GM12864 (cell line): ENCODE measurements at regions not wholly inside any gene's neighbourhood (a gene's known extent, or its start where the extent isn't known, plus 50 kb on each side); places are given as distances from the start of the nearest gene placed in this dataset.
"Not testable (repeated sequence)": the region's sequence is repeated elsewhere in the genome, so short reads cannot be mapped to it uniquely, and the experiment has no call there.

Experiments used
- DNase-seq: peaks from one replicate; pipeline ENCODE4 v3.0.0-alpha.2; 2011; ENCODE audit warnings: low read depth
- H3K4me3 ChIP-seq: 2 replicates; pipeline ENCODE4 v1.5.1; 2011; ENCODE audit warnings: mild to moderate bottlenecking, low read depth, low read length, control low read depth
- CTCF ChIP-seq: IDR thresholded peaks from 2 replicates; pipeline ENCODE4 v1.5.1; 2011; ENCODE audit warnings: low read depth, mild to moderate bottlenecking, moderate library complexity, low read length, control low read depth, inconsistent platforms; ENCODE audit errors: missing control alignments

- H3K4me3 ChIP-seq = no peak overlapping the region
- DNase-seq = no peak
- TF ChIP-seq CTCF = no peak
Measured at GRCh38 chr1:58855274-58856165, 71.7 kb upstream of the JUN start.

- H3K4me3 ChIP-seq, DNase-seq: not testable (repeated sequence)
Measured at GRCh38 chr1:58856281-58856680, 72.4 kb upstream of the JUN start.

GRCh38 chr1:58857680-58858673 is 74.1 kb upstream of the JUN start:
- no peak for TF ChIP-seq CTCF
- peak; percentile 27 for DNase-seq
- H3K4me3 ChIP-seq = no peak overlapping the region

- no peak for TF ChIP-seq CTCF
- no peak overlapping the region for H3K4me3 ChIP-seq
- no peak for DNase-seq
Measured at GRCh38 chr1:58859769-58860485, 76.1 kb upstream of the JUN start.

GRCh38 chr1:58861076-58861475 is 77.2 kb upstream of the JUN start:
- TF ChIP-seq CTCF = no peak
- DNase-seq = no peak
- H3K4me3 ChIP-seq = no peak overlapping the region

GRCh38 chr1:58861506-58861905 is 77.7 kb upstream of the JUN start:
- no peak for DNase-seq
- no peak overlapping the region for H3K4me3 ChIP-seq
- TF ChIP-seq CTCF = no peak

- H3K4me3 ChIP-seq = no peak overlapping the region
- no peak for DNase-seq
- no peak for TF ChIP-seq CTCF
Measured at GRCh38 chr1:58862728-58863385, 79.0 kb upstream of the JUN start.
